ENCODE measurements at regions not wholly inside any gene's neighbourhood (a gene's known extent, or its start where the extent isn't known, plus 50 kb on each side); places are given as distances from the start of the nearest gene placed in this dataset.

DNA sequence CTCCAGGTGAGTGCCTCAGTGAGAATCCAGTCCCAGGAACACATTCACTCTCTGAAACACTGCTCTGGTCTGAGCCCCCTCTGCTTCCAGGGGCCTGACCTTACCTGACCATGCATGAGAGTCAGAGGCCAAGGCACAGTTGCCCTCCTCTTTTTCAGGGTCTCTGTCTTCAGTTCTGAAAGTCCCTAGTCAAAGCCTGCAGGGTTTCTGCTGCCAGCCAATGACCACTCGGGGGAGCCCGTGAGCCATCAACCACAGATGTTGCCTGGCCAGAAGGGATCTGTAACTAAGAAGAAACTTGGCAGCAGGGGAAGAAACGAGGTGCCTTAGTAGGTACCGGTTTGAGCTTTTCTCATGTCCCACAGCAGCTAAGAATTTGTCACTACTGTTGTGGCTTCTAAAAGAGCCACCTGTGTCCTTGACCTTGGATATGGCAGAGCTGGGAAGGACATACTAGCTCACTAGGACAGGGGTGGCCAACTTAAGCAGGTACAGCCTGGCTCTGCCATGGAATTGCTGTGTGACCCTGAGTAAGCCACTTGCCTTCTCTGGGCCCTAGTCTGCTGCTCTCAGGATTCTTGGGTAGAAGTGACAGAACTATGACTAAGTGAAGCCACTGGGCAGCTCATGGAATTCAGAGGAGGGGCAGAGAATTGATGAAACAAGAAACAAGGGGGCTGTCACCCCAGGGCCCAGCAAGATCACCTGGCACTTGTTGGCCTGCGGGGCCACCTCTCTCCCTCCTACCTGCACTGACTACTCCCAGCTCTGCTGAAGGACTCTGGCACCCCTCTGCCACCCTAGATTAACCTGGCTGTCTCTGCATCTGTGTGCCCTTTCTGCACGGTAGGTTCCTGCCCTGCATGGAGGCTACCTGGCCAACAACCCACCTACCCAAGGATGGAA, 83.8 kb upstream of the GPR26 start:
- peak in 3 of 4 experiments; percentile 13 to 50 (median 24) for DNase-seq

DNA sequence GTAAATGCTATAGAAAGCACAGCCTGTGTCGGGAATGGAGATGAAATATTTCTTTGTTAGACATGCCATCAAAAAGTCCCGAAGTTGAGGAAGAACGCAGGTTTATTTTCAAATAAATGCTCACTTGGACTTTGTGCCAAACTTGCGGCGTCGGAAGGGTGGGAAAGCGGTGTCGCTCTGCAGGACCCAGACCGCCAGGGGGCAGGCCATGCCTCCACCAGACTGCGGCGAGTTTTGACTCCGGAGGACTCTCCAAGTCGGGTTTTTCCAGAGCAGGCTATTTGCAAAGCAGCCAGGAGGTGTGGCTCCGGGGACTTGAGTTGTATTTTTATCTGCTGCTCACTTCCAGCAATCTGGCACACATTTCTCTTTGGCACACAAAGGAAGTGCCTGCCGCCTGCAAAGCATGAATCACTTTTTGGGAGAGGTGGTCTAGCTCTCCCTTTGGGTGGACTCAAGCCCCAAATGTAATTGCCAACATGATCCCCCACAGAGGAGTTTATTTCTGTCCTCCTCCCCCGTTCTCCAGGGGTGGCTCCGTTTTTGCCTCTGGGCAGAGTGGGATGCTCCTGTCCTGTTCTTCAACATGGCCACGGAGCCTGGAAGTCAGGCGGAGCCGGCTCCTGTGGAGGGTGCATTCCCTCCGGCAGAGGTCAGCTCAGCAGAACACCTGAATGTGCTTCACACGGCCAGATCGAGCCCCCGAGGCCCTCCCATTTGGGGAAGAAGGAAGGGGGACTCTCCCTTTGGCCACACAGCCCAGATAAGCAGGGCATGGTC, 82.3 kb upstream of the GPR26 start:
- no peak for DNase-seq

DNA sequence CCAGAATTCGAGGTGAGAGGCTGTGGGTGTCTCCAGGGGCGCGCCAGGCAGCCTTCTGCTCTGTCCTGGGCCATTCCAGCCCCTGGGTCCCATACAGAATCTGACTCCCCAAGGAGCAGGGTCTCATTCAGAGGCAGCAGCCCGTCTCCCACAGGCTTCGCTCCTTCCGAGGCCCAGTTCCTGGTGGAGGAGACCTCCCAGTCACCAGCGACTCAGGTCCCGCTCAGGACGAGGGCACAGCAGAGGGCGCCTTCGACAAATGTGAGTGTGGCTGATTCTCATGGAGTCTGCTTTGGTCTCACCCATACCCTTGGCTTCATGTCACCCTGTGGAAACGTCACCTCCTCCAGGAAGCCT, 81.8 kb upstream of the GPR26 start:
- DNase-seq = no peak

DNA sequence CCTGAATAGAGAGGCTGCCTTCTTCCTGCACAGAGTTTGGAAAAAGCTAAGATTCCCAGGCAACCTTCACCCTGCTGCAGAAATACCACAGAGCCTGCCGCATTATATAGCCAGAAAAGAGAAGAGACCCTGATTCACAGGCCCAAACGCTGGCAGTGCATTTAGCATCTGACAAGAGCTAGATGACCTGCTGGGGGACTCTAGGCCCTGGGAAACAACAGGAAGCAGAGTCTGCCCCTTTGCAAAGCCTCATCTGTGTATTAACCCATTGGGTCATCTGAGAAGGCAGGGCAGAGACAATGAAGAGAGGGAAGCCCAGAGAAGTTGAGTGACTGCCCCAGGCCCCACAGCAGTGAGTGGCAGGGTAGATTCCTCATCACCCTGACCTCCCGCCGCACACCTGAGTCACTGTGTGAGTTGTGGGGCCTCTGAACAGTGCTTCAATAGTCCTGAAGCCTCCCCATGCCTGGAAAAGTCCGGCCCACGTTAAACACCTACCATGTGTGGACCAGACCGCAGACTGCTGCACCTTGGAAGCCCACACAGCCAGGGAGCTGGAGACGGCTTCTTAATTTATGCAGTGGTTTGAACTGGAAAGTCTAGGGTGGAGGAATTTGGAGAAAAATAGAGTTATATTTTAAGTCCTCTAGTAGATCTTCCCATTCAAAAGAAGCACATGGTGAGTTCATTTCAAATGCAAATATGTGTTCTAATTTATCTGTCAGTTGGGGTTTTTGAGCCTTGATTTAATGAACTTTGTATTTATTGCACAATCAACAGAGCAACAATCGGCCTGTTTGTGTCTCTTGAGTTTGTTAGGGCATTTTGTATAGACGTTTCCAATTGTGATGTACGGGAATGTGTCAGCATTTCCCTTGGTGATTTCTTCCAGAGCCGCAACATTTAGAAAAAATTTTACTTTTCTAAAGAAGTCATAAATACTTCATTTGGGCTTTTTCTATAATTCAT, 80.4 kb upstream of the GPR26 start:
- DNase-seq = no peak

DNA sequence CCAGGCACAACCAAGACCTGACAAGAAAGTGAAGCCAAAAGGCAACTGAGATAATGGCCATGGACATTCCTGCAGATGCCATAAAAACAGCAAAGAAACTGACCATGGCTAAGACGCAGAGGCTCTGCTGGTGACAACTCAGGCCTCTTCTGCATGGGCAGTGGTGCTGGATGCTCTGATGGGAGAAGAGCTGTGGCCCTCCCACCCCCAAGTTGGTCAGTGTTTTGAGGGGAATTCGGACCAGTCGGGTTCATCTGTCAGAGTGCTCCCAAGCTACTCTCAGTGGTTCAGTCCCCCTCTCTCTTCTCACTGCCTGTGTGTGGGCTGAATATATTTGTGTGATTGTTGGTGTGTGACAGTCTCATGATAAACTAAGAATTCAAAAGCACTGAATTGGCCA, 79.0 kb upstream of the GPR26 start:
- DNase-seq = no peak

DNA sequence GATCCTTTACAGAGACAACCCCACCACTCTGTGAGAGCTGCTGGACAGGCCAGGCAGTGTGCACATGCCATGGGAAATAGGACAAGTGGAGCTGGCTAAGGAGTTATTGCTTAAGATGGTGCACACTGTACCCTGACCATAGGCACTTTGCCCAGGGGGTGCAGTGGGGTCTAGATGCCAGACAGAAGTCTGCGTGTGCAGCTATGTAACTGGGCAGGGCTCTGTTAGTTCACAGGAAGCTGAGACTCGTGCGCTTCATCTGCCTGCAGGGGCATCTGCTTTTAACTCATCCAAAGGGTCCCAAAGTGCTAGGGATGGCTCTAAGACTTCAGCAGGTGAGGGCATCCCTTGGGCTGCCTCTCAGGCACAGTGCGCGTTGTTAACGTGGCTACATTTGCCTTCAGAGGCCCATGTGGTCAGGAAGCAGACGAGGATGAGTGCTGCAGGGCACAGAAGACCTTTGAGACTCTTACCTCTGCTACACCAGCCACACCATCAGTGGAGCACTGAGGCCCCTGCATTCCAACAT, 77.7 kb upstream of the GPR26 start:
- no peak for DNase-seq

DNA sequence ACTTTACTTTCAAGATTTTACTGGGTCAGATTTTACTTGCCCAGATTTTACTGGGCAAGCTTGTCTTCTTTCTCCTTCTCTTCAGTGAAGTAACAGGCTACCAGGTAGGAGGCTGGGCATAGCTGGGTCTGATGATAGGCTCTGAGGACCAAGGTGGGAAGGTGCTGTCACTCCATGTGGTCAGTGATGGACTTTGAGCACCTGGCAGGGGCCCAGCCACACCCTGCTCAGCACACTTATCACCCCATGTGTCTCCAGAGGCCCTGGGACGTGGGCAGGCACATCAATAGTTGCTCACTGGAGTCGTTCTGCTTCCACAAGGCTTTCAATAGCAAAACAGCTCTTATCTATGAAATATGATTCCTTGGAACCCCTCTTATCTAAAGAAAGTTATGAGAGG, 70.5 kb upstream of the GPR26 start:
- DNase-seq = no peak

DNA sequence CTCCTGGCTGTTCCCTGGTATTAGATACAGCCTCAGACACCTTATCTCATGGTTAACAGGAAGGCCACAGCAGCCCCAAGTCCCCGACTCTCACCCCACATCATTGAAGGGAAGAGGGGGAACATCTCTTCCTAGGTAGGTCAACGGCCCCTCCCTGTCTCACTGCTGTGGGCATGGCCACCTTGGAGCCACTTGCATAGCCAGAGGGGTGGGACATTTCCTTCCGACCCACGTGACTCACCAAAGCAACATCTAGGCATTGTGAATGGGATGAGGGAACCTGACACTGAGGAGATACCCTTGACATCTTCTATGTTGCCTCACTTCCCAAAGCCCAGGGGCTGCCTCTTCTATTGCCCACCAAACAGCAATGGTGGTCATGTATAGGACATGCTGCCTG, 68.5 kb upstream of the GPR26 start:
- no peak for DNase-seq

DNA sequence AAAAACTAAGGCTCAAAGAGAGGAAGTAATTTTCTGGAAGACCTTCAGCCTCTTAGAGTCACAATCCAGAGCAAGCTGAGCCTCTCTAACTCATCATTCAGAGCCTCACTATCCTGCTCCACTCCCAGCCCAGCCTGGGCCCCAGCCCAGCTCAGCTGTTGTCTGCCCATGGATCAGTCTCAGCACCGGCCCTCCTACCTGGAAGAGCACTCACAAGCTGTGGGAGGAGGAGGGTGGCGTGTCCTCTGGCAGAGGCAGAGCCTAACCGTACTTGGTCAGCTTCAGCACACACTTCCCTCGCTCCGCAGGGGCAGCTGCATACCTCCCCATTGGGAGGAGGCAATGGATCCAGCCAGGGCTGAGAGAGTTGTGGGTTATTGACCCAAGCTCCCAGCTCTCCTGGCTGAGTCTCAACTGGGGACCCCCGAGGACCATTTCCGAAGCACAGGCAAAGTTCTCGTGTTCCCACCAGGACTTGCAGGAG, 66.7 kb upstream of the GPR26 start:
- no peak for DNase-seq

DNA sequence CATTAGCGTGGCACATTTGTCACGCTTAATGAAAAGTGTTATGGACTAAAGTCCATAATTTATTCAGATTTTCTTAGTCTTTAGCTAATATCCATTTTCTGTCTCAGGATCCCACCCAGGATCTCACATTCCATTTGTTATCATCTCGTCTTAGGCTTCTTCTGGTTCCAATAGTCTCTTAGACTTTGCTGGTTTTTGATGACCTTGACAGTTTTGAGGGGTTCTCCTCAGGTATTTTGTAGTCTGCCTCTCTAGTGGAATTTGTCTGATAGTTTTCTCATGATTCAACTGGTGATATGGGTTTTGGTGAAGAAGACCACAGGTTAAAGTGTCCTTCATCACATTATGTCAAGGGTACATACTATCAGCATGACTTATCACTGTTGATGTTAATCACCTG, 66.0 kb upstream of the GPR26 start:
- DNase-seq = no peak

DNA sequence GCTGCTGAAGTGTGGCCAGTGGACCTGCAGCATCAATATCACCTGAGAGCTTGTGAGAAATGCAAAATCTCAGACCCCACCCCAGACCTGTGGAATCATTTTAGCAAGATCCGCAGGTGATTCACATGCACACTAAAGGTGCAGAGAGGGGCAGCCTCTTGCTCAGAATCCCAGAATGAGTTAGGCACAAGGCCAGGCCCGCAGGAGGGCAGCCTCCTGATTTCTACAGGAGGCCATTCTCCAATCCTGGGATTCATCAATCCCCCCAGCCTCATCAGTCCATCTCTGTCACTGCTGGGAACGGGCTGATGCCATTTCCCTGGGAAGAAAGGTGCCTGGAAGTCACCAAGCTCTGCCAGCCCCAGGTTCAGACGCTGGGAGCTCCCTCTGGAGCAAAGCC, 63.0 kb upstream of the GPR26 start:
- DNase-seq = no peak

DNA sequence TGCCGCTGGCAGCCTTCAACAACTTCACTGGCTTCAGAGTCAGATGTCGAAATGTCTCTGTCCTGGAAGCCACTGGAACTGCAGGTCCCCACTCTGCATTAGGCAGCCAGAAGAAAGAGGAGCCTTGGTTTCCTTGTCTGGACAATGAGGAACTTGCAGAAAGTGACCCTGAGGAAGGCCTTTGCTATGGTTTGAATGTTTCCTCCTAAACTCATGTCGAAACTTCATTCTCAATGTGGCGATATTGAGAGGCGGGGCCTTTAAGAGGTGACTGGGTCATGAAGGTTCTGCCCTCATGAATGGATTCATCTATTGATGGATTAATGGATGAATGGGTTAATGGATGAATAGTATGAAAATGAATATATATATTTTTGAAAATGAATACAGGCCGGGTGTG, 61.6 kb upstream of the GPR26 start:
- DNase-seq = no peak

DNA sequence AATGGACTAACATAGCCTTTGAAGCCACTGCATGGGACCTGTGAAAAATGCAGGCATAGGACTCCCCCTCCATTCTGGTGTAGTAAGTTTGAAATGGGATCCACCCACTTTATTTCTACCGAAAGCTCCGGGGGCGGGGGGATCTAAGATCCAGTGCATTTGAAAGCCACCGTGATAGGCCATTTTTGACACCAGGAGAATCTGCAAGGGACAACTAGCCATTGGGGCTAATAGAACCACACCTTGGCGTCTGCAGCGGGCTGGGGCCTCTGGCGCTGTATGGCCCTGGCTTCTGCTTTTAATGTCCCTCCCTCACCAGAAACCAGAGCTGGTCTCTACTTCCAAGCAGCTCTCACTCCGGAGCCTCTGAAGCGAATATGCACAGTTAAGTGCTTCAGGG, 60.1 kb upstream of the GPR26 start:
- no peak for DNase-seq

DNA sequence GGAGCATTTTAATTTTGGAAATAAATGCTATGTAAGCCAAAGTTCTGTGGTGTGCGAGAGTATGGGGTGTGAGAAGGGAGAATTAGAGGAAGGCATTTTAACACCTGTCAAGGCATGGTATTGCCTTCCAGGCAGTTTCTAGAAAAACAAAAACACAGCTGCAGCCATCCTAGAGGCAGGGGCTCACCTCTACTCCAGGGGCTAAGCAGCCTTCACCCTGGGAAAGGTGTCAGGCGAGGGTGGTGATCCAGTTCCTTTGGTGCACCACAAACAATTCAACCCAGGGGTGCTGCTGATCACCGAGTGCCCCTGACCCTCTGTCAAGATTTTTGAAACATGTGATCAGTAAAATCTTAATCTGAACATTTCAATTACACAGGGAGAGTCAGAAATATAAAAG, 59.2 kb upstream of the GPR26 start:
- DNase-seq = no peak

DNA sequence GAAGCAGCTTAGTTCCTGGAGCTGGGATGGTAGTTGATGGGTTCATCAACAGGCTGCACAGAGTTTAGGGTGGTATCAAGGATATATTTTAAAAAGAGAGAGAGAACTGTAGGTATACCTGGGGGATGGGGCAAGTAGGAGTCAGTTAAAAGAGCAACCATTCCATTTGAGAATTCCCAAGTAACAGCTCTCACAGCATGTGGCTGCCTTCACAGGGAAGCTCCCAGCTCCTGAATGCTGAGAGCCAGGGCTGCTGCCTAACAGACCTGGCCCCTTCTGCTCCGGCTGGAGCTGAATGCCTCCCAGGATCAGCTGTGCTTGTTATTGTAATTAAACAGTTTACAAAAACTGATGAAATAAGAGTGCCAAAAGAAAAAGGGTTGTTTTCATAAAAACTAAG, 58.8 kb upstream of the GPR26 start:
- no peak for DNase-seq

DNA sequence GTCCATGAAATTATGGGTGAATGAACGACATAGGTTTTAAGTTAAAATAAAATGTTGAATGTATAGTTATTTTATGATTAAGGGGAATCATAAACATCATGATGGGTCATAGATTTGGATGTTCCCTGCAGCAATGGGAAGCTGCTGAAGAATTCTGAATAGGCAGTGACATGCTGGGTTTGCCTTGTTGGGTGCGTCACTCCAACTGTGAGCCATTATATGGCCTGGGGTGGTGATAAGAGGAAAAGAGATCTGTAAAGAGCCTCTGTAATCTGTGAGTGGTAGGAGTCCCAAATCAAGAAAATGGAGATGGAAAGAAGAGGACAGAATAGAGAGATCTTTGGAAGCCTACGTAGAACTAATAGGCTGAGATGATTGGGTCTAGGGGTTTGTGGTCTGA, 58.1 kb upstream of the GPR26 start:
- no peak for DNase-seq

DNA sequence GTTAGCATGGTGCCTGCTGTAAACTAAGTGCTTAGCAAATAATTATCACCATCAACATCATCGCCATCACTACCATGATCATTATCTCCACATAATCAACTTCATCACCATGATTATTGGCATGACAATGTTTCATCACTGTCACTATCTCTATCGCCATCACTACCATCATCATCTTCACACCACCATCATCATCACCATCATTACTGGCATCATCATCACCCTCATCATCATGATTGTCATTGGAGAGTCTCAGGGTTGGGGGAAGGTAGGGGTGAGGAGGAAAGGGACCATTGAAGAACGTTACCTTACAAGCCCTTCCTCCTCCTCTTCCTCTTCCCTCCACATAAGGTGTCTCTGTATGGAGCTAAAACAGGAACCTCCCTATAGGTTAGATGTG, 54.9 kb upstream of the GPR26 start:
- DNase-seq = no peak

DNA sequence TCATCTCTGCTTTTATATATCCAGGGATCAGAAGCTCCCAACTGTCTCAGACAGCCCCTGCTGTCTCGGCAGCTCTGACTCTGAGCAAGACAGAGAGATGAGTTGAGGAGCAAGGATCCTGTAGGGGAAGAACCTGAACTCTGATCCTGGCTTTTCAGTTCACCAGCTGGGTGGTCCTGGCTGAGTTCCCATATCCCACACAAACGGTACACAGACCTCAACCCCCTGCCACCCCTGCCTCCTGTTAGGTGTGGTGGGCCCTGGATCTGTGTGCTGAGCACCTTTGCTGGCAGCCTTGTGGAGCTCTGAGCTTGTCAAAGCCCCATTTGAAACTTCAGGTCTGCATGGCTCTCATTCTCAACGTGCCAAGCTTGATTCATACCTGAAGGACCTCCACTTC, 54.3 kb upstream of the GPR26 start:
- DNase-seq = no peak

DNA sequence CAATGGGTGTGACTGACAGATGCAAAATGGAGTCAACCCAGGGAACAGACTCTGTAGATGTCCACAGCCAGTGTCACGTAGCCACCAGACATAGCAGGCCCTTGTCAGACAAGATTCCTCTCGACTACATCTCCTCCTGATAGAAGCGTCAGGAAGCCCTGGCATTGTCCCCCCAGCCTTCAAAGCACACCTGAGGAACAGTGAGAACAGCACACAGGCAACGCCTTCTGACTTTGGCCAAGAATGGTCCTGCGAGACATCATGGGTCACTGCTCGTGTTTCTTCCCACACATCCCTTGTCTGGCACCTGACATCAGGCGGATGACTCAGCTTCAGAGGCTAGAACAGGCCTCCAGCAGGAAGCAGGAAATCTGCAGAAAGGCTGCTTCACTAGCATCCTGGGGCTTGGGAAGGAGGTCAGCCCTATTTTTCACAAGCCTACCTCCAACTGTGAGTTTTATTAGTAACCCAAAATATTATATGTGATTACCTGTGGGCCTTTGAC, 52.8 kb upstream of the GPR26 start:
- DNase-seq = no peak

DNA sequence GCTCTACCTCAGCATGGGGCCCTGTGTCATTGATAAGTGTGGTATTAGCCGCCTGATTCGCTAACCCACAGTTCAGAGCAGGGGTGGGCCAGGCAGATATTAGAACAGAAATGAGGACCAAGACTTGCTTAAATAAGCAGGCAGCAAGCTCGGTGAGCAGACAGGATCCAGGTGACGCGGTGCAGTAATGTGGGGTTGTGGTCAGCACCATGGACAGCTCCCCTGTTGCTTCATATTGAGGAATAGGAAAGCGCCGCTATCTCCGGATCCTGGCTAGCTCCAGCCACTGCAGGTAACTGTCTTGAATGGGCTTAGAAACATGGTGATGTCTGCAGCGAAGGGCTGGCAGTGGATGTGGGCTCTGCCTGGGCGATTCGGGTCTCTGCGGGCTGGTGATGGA, 51.3 kb upstream of the GPR26 start:
- peak in 2 of 4 experiments; percentile 3 to 4 for DNase-seq

All from activated CD4-positive, CD25-positive, alpha-beta regulatory T cell (primary cell).